A549 (cell line): ENCODE measurements at regions not wholly inside any gene's neighbourhood (a gene's known extent, or its start where the extent isn't known, plus 50 kb on each side); places are given as distances from the start of the nearest gene placed in this dataset.

Source experiments
- ATAC-seq, 2 experiments: fragments of 200-7000 bp in 1 of 2; fragments of >200 bp in 1 of 2; cut with Nextera tagmentation in 1 of 2; cut with Tn5 transposase in 1 of 2; 3 replicates each; pipeline versions ENCODE4 v1.8.0 to v1.9.1; 2018 to 2020; ENCODE audit warnings: mild to moderate bottlenecking in 1 of 2, moderate library complexity in 1 of 2
- CTCF ChIA-PET: fragments of 300-600 bp; sonication (Branson Sonifier 250); formaldehyde crosslinking; extraction: SDS; loops from one replicate; lab custom pipeline; 2021; ENCODE audit warnings: antibody characterized with exemption, inconsistent platforms; lab: Yijun Ruan, JAX
- POLR2A ChIA-PET: fragments of 350-600 bp; formaldehyde crosslinking; extraction: SDS; loops from one replicate; lab custom pipeline; 2021; ENCODE audit warnings: antibody characterized with exemption, inconsistent platforms; lab: Yijun Ruan, JAX
- DNase-seq, 2 experiments: peaks; one replicate each; pipeline versions ENCODE4 v3.0.0 to v3.0.0-alpha.2; 2011 to 2016; ENCODE audit warnings: low read depth in 1 of 2, low spot score in 1 of 2
- FAIRE-seq: peaks from 2 replicates; lab custom pipeline; 2011; peaks lifted over from hg19 to GRCh38; lab: Jason Lieb, UNC
- H3K27ac ChIP-seq, 2 experiments: fragments of >200 bp; sonication (Bioruptor Twin); formaldehyde crosslinking; 3 replicates each; pipeline ENCODE4 v1.5.1; 2016 to 2017
- H3K4me1 ChIP-seq: fragments of >200 bp; sonication (Bioruptor Twin); formaldehyde crosslinking; 3 replicates; pipeline ENCODE4 v1.6.1; 2016
- H3K4me2 ChIP-seq: fragments of >200 bp; sonication (Bioruptor Twin); formaldehyde crosslinking; 3 replicates; pipeline ENCODE4 v1.6.1; 2016
- H3K4me3 ChIP-seq: fragments of >200 bp; sonication (Bioruptor Twin); formaldehyde crosslinking; 3 replicates; pipeline ENCODE4 v1.5.1; 2016
- H3K9me3 ChIP-seq: fragments of >200 bp; sonication (Bioruptor Twin); formaldehyde crosslinking; 3 replicates; pipeline ENCODE4 v1.6.1; 2016
- BHLHE40 ChIP-seq: IDR thresholded peaks from 2 replicates; pipeline ENCODE4 v1.6.1; 2012; ENCODE audit warnings: low read depth, low read length, inconsistent platforms
- CBX2 ChIP-seq: fragments of 200-600 bp; sonication (generic); IDR thresholded peaks from 2 replicates; pipeline ENCODE4 v1.6.1; 2016; ENCODE audit warnings: low read depth, mild to moderate bottlenecking, borderline replicate concordance
- EHF ChIP-seq: fragments of 250-450 bp; sonication (Bioruptor Pico); IDR thresholded peaks from 2 replicates; pipeline ENCODE4 v1.5.0; 2020; ENCODE audit warnings: mild to moderate bottlenecking
- EHMT2 ChIP-seq: fragments of 200-600 bp; sonication (generic); IDR thresholded peaks from 2 replicates; pipeline ENCODE4 v1.6.1; 2016; ENCODE audit warnings: antibody characterized with exemption, low read depth, mild to moderate bottlenecking, moderate library complexity
- EP300 ChIP-seq, 2 experiments: fragments of >200 bp; sonication (Bioruptor Twin); formaldehyde crosslinking; IDR thresholded peaks; 2 replicates in 1 of 2; 3 replicates in 1 of 2; pipeline ENCODE4 v1.6.1; 2016 to 2017
- ESRRA ChIP-seq: fragments of 150-350 bp; IDR thresholded peaks from 2 replicates; pipeline ENCODE4 v1.6.1; 2014; ENCODE audit warnings: mild to moderate bottlenecking, low read length, borderline replicate concordance
- GATA3 ChIP-seq: IDR thresholded peaks from 2 replicates; pipeline ENCODE4 v1.6.1; 2012; ENCODE audit warnings: borderline replicate concordance
- HOXA7 ChIP-seq: fragments of 250-450 bp; sonication (Bioruptor Pico); IDR thresholded peaks from 2 replicates; pipeline ENCODE4 v1.5.0; 2020; ENCODE audit warnings: mild to moderate bottlenecking, moderate library complexity
- JUN ChIP-seq, 2 experiments: fragments of >200 bp; sonication (Bioruptor Twin); formaldehyde crosslinking; IDR thresholded peaks; 2 replicates in 1 of 2; 3 replicates in 1 of 2; pipeline ENCODE4 v1.6.1; 2016 to 2017
- KDM1A ChIP-seq: fragments of 200-600 bp; sonication (generic); IDR thresholded peaks from 2 replicates; pipeline ENCODE4 v1.6.1; 2016; ENCODE audit warnings: low read depth, mild to moderate bottlenecking
- MYC ChIP-seq: IDR thresholded peaks from 2 replicates; pipeline ENCODE4 v1.6.1; 2012; ENCODE audit warnings: mild to moderate bottlenecking, inconsistent platforms, low read length, improper control_type of control experiment, borderline replicate concordance
- NFE2L2 ChIP-seq: fragments of 150-350 bp; conservative IDR thresholded peaks from 2 replicates; pipeline ENCODE4 v1.6.1; 2014; ENCODE audit warnings: low read length
- NR3C1 ChIP-seq: fragments of >200 bp; sonication (Bioruptor Twin); formaldehyde crosslinking; IDR thresholded peaks from 3 replicates; pipeline ENCODE4 v1.6.1; 2017
- PHF8 ChIP-seq: fragments of 200-600 bp; sonication (generic); IDR thresholded peaks from 2 replicates; pipeline ENCODE4 v1.6.1; 2016; ENCODE audit warnings: low read depth, mild to moderate bottlenecking, antibody characterized with exemption, moderate library complexity, borderline replicate concordance
- REST ChIP-seq: fragments of 200-600 bp; sonication (generic); IDR thresholded peaks from 2 replicates; pipeline ENCODE4 v1.6.1; 2016; ENCODE audit warnings: antibody characterized with exemption, mild to moderate bottlenecking, moderate library complexity
- SMC3 ChIP-seq: fragments of >200 bp; sonication (Bioruptor Twin); formaldehyde crosslinking; IDR thresholded peaks from 3 replicates; pipeline ENCODE4 v1.6.1; 2018; ENCODE audit warnings: inconsistent platforms
- USF2 ChIP-seq: fragments of 450-650 bp; IDR thresholded peaks from 2 replicates; pipeline ENCODE4 v1.6.1; 2014; ENCODE audit warnings: antibody characterized with exemption
- ZNF302 ChIP-seq: fragments of 250-450 bp; sonication (Bioruptor Pico); IDR thresholded peaks from 2 replicates; pipeline ENCODE4 v1.9.0; 2021; ENCODE audit warnings: inconsistent platforms, mild to moderate bottlenecking, moderate library complexity
- WGBS: methylation state at CpG from one replicate; pipeline ENCODE4 v1.1.6; 2017; ENCODE audit errors: missing lambda C conversion rate; 5-methylcytosine and 5-hydroxymethylcytosine counted together
- TF ChIP-seq, protein P1 (sequence below): fragments of >200 bp; sonication (Bioruptor Twin); formaldehyde crosslinking; IDR thresholded peaks from 2 replicates; pipeline ENCODE4 v1.6.1; 2016

- ChIA-PET POLR2A (no interaction called here), CTCF (interaction anchor here (0.8 to 4.9 kb wide), 4 partner anchors 70 to 222 kb away, joined by 3 to 28 read pairs (median 4); no protein-coding TSS in a partner anchor)
- FAIRE-seq (no peak), ATAC-seq (no peak), DNase-seq (no peak)
- TF ChIP-seq GATA3 (no peak), NR3C1 (no peak), PHF8 (no peak), JUN (IDR thresholded peaks at IDR 0.05) (no peak), EHMT2 (no peak), HOXA7 (CRISPR knock-in tag) (no peak), CBX2 (no peak), ESRRA (no peak), NFE2L2 (no peak), KDM1A (no peak), EP300 (IDR thresholded peaks at IDR 0.05) (no peak), MYC (no peak), ZNF302 (CRISPR knock-in tag) (no peak), REST (no peak), SMC3 (no peak), BHLHE40 (no peak), USF2 (no peak)
- TF ChIP-seq, protein P1, sequence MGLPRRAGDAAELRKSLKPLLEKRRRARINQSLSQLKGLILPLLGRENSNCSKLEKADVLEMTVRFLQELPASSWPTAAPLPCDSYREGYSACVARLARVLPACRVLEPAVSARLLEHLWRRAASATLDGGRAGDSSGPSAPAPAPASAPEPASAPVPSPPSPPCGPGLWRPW: no peak
- Histone ChIP-seq H3K4me1 (no peaks in the 10 kb centered on the region), H3K9me3 (no peaks in the 10 kb centered on the region), H3K4me3 (no peak overlapping the region), H3K4me2 (no peak overlapping the region), H3K27ac (no peak overlapping the region)
- 82% methylated on average over 12 of the region's 18 CpGs for WGBS
These were observed 51.2 kb upstream of the FRMD1 start for GRCh38 chr6:168130168-168130696.

- 70% methylated on average over 13 of the region's 40 CpGs for WGBS
- FAIRE-seq (no peak), ATAC-seq (no peak)
These were observed 50.5 kb upstream of the FRMD1 start for GRCh38 chr6:168129292-168130167.

More at GRCh38 chr6:168129292-168130167, 50.5 kb upstream of the FRMD1 start:
- DNase-seq: no peak
- no peak for TF ChIP-seq EHF (CRISPR knock-in tag)
- no peaks in the 10 kb centered on the region for H3K4me1 ChIP-seq
- no peak overlapping the region for H3K4me2 ChIP-seq
- no peaks in the 10 kb centered on the region for H3K9me3 ChIP-seq
- H3K27ac ChIP-seq: no peak overlapping the region
- ChIA-PET POLR2A (no interaction called here), CTCF (interaction anchor here (0.8 to 4.9 kb wide), 3 partner anchors 69 to 221 kb away, joined by 3 to 28 read pairs (median 4); no protein-coding TSS in a partner anchor)
- H3K4me3 ChIP-seq: no peak overlapping the region
